GM18873 (cell line): ENCODE measurements at regions not wholly inside any gene's neighbourhood (a gene's known extent, or its start where the extent isn't known, plus 50 kb on each side); places are given as distances from the start of the nearest gene placed in this dataset.

Experiments used
- ATAC-seq: cut with Tn5 transposase; IDR thresholded peaks from one replicate; pipeline ENCODE4 v1.9.1; 2021; ENCODE audit warnings: mild to moderate bottlenecking, moderate library complexity, moderate number of reproducible peaks; ENCODE audit not compliant: unreplicated experiment, low FRiP score

DNA sequence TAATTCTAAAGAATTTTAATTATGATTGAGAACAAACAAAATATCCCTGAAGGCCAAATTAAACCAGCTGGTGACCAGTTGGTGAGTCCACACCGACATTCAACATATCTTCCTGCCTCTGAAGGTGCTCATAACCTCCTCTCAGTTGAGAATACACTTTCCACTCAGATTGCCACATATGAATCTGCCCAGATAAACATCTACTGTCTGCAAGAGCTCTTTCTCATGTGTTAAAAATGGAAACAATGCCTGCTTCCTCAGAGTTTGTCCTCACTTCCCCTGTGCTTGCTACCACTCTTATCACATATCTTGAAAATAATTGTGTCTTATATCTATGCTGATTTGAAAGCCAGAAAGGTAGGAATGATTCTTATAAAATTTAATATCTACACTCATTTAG is 177.7 kb upstream of the GULP1 start:
- no peak for ATAC-seq

- ATAC-seq: no peak
Measured at GRCh38 chr2:188117706-188118105, 174.0 kb upstream of the GULP1 start.

DNA sequence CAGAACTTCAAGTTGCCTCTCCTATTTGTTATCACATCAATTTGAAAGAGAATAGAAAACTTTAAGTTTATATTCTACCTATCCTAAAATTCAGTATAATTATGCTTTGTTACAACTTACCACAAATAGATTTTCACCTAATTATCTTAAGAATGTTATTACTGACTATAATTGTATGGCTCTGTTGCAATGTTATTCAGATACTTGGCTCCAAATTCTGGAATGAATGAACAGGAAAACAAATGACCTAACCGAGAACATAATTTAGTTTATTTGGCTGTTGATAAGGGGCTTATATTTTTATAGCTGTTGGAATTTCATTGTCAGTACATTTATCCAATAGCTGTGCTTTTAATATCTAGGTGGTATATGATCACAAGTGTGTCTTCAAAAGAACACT is 173.2 kb upstream of the GULP1 start:
- no peak for ATAC-seq

GRCh38 chr2:188119112-188119838 is 172.4 kb upstream of the GULP1 start:
- no peak for ATAC-seq

- ATAC-seq: no peak
Measured at GRCh38 chr2:188122985-188123384, 168.7 kb upstream of the GULP1 start.

GRCh38 chr2:188129677-188130076 is 162.0 kb upstream of the GULP1 start:
- no peak for ATAC-seq

DNA sequence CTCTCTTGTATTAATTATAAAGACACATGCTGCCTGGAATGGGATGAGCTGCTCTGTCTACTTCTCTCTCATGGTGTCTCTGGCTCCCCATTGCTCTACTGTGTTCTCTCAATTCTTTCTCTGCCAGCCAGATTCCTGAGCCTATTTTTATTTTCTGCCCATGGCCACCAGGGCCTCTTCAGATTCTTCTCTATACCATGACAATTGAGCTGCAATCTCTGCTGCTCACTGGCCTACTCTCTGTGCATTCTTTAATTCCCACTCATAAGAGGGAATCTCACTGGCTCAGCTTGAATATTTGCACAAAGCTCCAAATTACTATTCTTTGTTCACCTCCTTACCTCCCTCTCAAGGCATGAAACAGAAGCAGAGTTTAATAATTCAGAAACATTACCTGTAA is 161.4 kb upstream of the GULP1 start:
- ATAC-seq: no peak

DNA sequence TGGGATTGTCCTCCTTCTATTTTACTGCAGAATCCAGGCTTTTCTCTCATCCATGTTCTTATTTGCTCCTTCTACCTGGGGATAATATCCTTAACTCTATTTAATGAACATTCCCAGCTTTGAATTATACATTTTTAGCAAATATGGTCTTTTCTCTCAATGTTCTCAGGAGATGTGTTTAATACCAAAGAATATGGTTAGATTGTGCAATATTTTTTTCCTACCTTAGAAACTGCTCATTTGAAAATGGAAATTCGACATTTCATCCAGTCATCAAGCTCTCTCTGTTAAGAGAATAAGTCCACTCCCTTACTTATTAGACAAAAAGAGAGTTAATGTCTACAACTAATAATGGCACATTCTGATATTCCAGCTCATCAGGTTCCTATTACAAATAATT is 160.4 kb upstream of the GULP1 start:
- no peak for ATAC-seq

- no peak for ATAC-seq
Measured at GRCh38 chr2:188132385-188132784, 159.3 kb upstream of the GULP1 start.

GRCh38 chr2:188134241-188134640 is 157.4 kb upstream of the GULP1 start:
- ATAC-seq: no peak

GRCh38 chr2:188138313-188138712 is 153.4 kb upstream of the GULP1 start:
- no peak for ATAC-seq

DNA sequence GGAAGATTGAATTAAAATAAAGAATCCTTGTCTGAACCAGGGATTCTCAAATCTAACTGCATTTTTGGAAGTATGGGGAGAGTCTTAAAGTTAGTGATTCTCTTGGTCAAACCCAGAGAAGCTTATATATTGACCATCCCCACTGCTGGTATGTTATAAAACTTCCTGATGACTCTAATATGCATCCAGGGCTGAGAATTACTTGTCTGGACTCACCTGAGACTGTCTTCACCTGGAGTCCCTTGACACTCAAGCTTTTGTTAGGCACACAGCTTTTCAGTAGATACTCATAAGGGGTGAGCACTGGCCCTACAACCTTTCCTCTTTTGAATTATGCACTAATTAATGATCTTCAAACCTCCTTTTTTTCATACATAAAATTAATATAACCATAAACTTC is 149.6 kb upstream of the GULP1 start:
- ATAC-seq: no peak

DNA sequence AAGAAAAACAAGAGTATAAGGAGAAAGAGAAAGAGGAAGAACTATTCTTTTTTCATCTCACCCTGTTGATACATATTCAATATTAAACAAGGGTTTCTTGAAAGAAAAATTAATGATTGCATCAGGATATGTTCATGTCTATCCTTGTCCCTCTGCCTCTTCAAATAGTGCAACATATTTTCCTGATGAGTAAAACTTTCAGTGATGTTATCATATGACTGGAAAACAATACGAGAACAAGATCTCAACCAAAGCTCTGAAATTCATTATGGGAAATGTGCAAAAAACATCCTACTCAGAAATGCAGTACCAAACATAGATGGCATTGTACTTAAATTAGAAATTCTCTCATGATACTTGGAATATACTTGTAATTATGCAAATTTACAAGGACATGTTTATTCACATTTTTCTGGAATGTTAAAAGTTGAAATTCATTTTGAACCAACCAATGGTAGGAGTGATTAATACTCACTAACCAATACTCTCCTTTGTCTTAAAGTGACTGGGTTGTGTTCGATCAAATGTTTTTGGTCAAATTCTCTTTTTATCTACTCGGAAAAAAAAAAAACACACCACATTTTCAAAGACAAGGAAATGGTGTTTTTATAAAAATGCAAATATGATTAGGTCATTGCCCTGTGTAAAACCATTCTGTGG is 148.9 kb upstream of the GULP1 start:
- ATAC-seq: no peak

DNA sequence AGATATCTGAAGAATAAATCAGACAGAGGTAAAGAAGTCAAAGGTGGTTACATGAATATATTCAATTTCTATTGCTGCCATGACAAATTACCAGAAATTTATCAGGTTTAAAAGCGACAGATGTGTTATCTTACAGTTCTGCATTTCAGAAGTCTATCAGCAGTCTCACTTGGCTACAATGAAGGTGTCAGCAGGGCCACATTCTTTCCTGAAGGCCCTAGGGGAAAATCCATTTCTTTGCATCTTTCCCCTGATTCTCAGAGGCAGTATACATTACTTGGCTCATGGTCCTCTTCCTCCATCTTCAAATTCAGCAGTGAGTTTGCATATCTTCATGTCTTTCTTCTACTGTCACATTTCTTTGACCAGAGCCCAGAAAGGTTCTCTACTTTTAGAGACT is 145.8 kb upstream of the GULP1 start:
- ATAC-seq: no peak

DNA sequence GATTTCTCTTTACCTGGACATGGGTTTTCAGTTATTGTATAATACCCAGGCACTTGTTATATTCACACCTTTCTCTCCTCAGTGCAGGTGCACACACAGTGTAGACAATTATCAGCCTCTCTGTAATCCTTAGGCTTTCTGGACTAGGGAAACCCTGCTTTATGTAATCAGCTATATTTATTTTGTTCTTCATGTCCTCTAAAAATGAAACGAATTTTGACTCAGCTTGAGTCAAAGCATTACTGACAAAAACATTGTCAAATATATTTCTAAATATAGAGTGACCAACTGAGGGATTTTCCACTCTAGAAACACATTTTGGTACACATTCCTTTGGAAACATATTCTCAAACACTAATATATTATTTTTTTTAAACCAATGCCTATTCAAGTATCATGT is 144.8 kb upstream of the GULP1 start:
- no peak for ATAC-seq

DNA sequence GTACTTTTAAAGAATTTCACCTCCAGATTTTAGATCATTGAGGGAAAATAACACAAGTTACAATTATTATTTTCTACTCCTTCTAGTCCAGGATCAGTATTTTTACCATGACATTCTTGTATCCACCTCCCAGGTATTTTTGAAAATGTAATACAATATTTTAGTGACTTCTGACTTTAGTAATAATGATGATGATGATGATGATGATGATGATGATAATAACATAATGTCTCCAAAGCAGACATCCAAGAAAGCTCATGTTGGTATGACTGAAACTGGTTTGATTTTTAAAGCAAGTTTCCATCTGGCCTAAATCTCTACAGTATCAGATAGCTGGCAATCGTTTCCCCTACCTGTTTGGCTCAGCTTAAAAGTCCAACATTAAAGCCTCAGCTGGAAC is 140.0 kb upstream of the GULP1 start:
- no peak for ATAC-seq

GRCh38 chr2:188158337-188159100 is 133.2 kb upstream of the GULP1 start:
- ATAC-seq: no peak

DNA sequence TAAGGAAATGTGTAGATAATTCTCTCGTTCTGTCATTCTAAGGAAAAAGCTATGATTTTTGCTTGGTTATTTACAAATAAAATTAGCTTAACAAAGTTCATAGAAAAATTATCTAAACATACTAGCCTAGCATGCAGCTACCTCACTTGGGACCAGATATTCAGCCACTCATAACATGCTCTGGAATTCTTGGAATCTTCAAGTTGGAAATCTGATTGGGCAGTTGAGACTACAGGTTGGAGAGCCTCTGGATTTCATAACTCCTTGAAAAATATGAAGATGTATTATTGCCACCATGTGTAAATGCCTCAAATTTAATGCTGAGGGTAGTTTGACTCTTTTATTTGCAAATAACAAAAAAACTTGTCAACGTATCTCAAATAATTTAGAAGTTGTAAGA is 132.2 kb upstream of the GULP1 start:
- no peak for ATAC-seq

DNA sequence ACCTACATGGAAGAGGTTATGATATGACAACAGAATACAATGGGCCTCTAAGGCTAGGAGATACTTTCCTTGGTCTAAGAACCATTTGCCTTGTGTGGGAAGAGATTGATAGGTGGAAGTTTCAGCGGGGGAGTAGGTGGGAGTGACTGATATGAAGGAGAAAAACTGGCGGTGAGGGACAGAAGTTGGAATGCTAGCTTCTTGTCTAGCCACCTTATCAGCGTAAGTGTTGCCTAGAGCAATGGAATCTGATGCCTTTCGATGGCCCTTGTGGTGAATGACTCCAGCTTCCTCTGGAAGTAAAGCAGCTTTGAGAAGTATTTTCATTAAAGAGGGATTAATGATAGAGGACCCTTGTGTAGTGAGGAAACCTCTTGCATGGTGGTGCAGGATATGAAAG is 121.3 kb upstream of the GULP1 start:
- no peak for ATAC-seq

DNA sequence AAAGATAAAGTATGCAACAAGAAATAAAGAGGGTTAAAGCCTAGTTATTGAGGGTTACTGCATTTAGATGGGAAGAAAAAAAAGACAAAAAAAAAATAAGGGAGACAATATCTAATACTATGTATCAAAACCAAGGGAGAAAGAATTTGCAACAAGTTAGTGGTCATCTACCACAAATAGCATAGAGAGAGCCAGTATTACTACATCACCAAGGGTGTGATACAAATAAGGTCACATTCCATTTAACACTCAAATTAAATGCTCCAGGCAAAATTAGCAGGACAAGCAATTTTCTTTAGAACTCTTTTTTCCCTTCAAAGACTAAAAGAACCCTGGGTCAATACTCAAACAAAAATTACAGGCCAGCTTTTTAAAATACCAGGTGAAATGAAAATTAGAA is 115.1 kb upstream of the GULP1 start:
- no peak for ATAC-seq

- ATAC-seq: no peak
Measured at GRCh38 chr2:188181067-188181838, 110.4 kb upstream of the GULP1 start.
